Neural progenitor cell (in vitro differentiated cells): ENCODE measurements at regions not wholly inside any gene's neighbourhood (a gene's known extent, or its start where the extent isn't known, plus 50 kb on each side); places are given as distances from the start of the nearest gene placed in this dataset.

Source experiments
- DNase-seq: peaks from one replicate; pipeline ENCODE4 v3.0.0-alpha.2; 2016; ENCODE audit warnings: low spot score
- H2AFZ ChIP-seq: fragments of 200-600 bp; sonication (generic); replicated peaks from 2 replicates; pipeline ENCODE4 v1.6.1; 2016; ENCODE audit warnings: antibody characterized with exemption
- H3F3A ChIP-seq: fragments of 200-600 bp; sonication (generic); 2 replicates; pipeline ENCODE4 v1.6.1; 2016; ENCODE audit warnings: antibody characterized with exemption, low read depth
- H3K27ac ChIP-seq: fragments of 200-600 bp; sonication (generic); 2 replicates; pipeline ENCODE4 v1.5.1; 2016; ENCODE audit warnings: mild to moderate bottlenecking
- H3K27me3 ChIP-seq: fragments of 200-600 bp; sonication (generic); 2 replicates; pipeline ENCODE4 v1.6.1; 2016; ENCODE audit warnings: mild to moderate bottlenecking, moderate library complexity
- H3K36me3 ChIP-seq: fragments of 200-600 bp; sonication (generic); 2 replicates; pipeline ENCODE4 v1.5.1; 2016
- H3K4me1 ChIP-seq: fragments of 200-600 bp; sonication (generic); 2 replicates; pipeline ENCODE4 v1.6.1; 2016; ENCODE audit warnings: mixed run types
- H3K4me2 ChIP-seq: fragments of 200-600 bp; sonication (generic); 2 replicates; pipeline ENCODE4 v1.6.1; 2016
- H3K4me3 ChIP-seq: fragments of 200-600 bp; sonication (generic); 2 replicates; pipeline ENCODE4 v1.5.1; 2016
- H3K79me2 ChIP-seq: fragments of 200-600 bp; sonication (generic); 2 replicates; pipeline ENCODE4 v1.6.1; 2016; ENCODE audit warnings: low read depth
- H3K9ac ChIP-seq: fragments of 200-600 bp; sonication (generic); 2 replicates; pipeline ENCODE4 v1.6.1; 2016
- H3K9me3 ChIP-seq: fragments of 200-600 bp; sonication (generic); 2 replicates; pipeline ENCODE4 v1.5.1; 2016; ENCODE audit warnings: low read depth
- H4K20me1 ChIP-seq: fragments of 200-600 bp; sonication (generic); 2 replicates; pipeline ENCODE4 v1.6.1; 2016; ENCODE audit warnings: low read depth
- H3K27ac Mint-ChIP-seq: 3 replicates; pipeline ENCODE4 v1.8.0; 2021; ENCODE audit warnings: mixed read lengths
- H3K27me3 Mint-ChIP-seq: 2 replicates; pipeline ENCODE4 v1.8.0; 2022; ENCODE audit warnings: low read depth, mild to moderate bottlenecking, inconsistent platforms, moderate library complexity, mixed read lengths; ENCODE audit not compliant: insufficient read depth
- H3K36me3 Mint-ChIP-seq: 3 replicates; pipeline ENCODE4 v1.8.0; 2021; ENCODE audit warnings: mixed read lengths
- H3K4me1 Mint-ChIP-seq: 3 replicates; pipeline ENCODE4 v1.8.0; 2021; ENCODE audit warnings: mixed read lengths
- H3K4me3 Mint-ChIP-seq: 3 replicates; pipeline ENCODE4 v1.8.0; 2021; ENCODE audit warnings: mild to moderate bottlenecking, moderate library complexity, mixed read lengths
- H3K9me3 Mint-ChIP-seq: 3 replicates; pipeline ENCODE4 v1.8.0; 2020; ENCODE audit warnings: mixed read lengths
- CTCF ChIP-seq: fragments of 200-600 bp; sonication (generic); IDR thresholded peaks from 2 replicates; pipeline ENCODE4 v1.5.1; 2017; ENCODE audit warnings: antibody characterized with exemption, mild to moderate bottlenecking
- EZH2 ChIP-seq: fragments of 200-600 bp; sonication (generic); IDR thresholded peaks from 2 replicates; pipeline ENCODE4 v1.6.1; 2017; ENCODE audit warnings: antibody characterized with exemption, mild to moderate bottlenecking, moderate library complexity
- EZH2phosphoT487 ChIP-seq: fragments of 200-600 bp; sonication (generic); IDR thresholded peaks from 2 replicates; pipeline ENCODE4 v1.6.1; 2017; ENCODE audit warnings: antibody characterized with exemption

GRCh38 chr1:188584119-188584518, 1755.4 kb downstream of the PLA2G4A start:
- Histone ChIP-seq H3K4me1 (no peaks in the 10 kb centered on the region), H3K27me3 (no peaks in the 10 kb centered on the region), H3K4me2 (no peak overlapping the region), H3F3A (no peaks in the 10 kb centered on the region), H2AFZ (no peak overlapping the region), H3K27ac (no peak overlapping the region), H3K9ac (no peak overlapping the region), H3K4me3 (no peak overlapping the region), H3K36me3 (no peaks in the 10 kb centered on the region), H4K20me1 (no peaks in the 10 kb centered on the region), H3K79me2 (no peaks in the 10 kb centered on the region), H3K9me3 (no peaks in the 10 kb centered on the region)
- Mint-ChIP-seq H3K36me3 (no peaks in the 10 kb centered on the region), H3K4me1 (no peaks in the 10 kb centered on the region), H3K27ac (no peak overlapping the region), H3K27me3 (no peaks in the 10 kb centered on the region), H3K4me3 (no peak overlapping the region), H3K9me3 (no peaks in the 10 kb centered on the region)
- no peak for TF ChIP-seq CTCF
- TF ChIP-seq EZH2phosphoT487: no peak
- TF ChIP-seq EZH2: no peak
- no peak for DNase-seq

GRCh38 chr1:188590641-188591040, 1761.9 kb downstream of the PLA2G4A start:
- Histone ChIP-seq H3K4me3 (no peak overlapping the region), H3K79me2 (no peaks in the 10 kb centered on the region), H3K4me2 (no peak overlapping the region), H3K4me1 (no peaks in the 10 kb centered on the region), H4K20me1 (no peaks in the 10 kb centered on the region), H3K27me3 (no peaks in the 10 kb centered on the region), H3K9me3 (no peaks in the 10 kb centered on the region), H2AFZ (no peak overlapping the region), H3F3A (no peaks in the 10 kb centered on the region), H3K36me3 (no peaks in the 10 kb centered on the region), H3K9ac (no peak overlapping the region), H3K27ac (no peak overlapping the region)
- Mint-ChIP-seq H3K4me3 (no peak overlapping the region), H3K9me3 (no peaks in the 10 kb centered on the region), H3K27me3 (no peaks in the 10 kb centered on the region), H3K27ac (no peak overlapping the region), H3K36me3 (no peaks in the 10 kb centered on the region), H3K4me1 (no peaks in the 10 kb centered on the region)
- TF ChIP-seq EZH2phosphoT487: no peak
- no peak for TF ChIP-seq EZH2
- no peak for TF ChIP-seq CTCF
- DNase-seq: no peak

GRCh38 chr1:188594542-188595235, 1765.9 kb downstream of the PLA2G4A start:
- Histone ChIP-seq H3K4me3 (no peak overlapping the region), H3K79me2 (no peaks in the 10 kb centered on the region), H3K9me3 (no peaks in the 10 kb centered on the region), H3F3A (no peaks in the 10 kb centered on the region), H3K27ac (no peak overlapping the region), H4K20me1 (no peaks in the 10 kb centered on the region), H3K9ac (no peak overlapping the region), H3K4me2 (no peak overlapping the region), H2AFZ (no peak overlapping the region), H3K27me3 (no peaks in the 10 kb centered on the region), H3K36me3 (no peaks in the 10 kb centered on the region), H3K4me1 (no peaks in the 10 kb centered on the region)
- Mint-ChIP-seq H3K4me1 (no peaks in the 10 kb centered on the region), H3K27me3 (no peaks in the 10 kb centered on the region), H3K4me3 (no peak overlapping the region), H3K27ac (no peak overlapping the region), H3K9me3 (no peaks in the 10 kb centered on the region), H3K36me3 (no peaks in the 10 kb centered on the region)
- TF ChIP-seq EZH2 (no peak), CTCF (peak; percentile 52), EZH2phosphoT487 (no peak)
- DNase-seq: no peak
